ENCODE measurements at regions not wholly inside any gene's neighbourhood (a gene's known extent, or its start where the extent isn't known, plus 50 kb on each side); places are given as distances from the start of the nearest gene placed in this dataset.

GRCh38 chr14:94681300-94682060 lies 69.3 kb downstream of the SERPINA3 start (continued):
- TF ChIP-seq CERS6 (CRISPR knock-in tag; IDR thresholded peaks at IDR 0.05) (no peak), TARDBP (CRISPR knock-in tag; IDR thresholded peaks at IDR 0.05) (0 out of 2 replicates have a peak, but pooled peaks have one; percentile 53), ZNF275 (CRISPR knock-in tag; IDR thresholded peaks at IDR 0.05; ENCODE audit: borderline replicate concordance) (no peak), ELF1 (CRISPR knock-in tag; IDR thresholded peaks at IDR 0.05) (peak; percentile 33; the same call in 1 of the 2 replicates), TFDP2 (CRISPR knock-in tag; IDR thresholded peaks at IDR 0.05) (0 out of 2 replicates have a peak, but pooled peaks have one; percentile 24), BCL3 (CRISPR knock-in tag; IDR thresholded peaks at IDR 0.05) (no peak), RARA (CRISPR knock-in tag; IDR thresholded peaks at IDR 0.05) (peak; percentile 46), ZSCAN5A (CRISPR knock-in tag; IDR thresholded peaks at IDR 0.05; ENCODE audit: borderline replicate concordance) (0 out of 2 replicates have a peak, but pooled peaks have one; percentile 58), ZNF143 (CRISPR knock-in tag; IDR thresholded peaks at IDR 0.05) (no peak), ZNF883 (CRISPR knock-in tag; IDR thresholded peaks at IDR 0.05; ENCODE audit: not compliant biosample characterization) (no peak), RARG (CRISPR knock-in tag; IDR thresholded peaks at IDR 0.05; ENCODE audit: low read depth) (no peak), ETV5 (CRISPR knock-in tag; IDR thresholded peaks at IDR 0.05; ENCODE audit: borderline replicate concordance) (peak; percentile 41; the same call in 1 of the 2 replicates), TEAD3 (CRISPR knock-in tag; optimal IDR thresholded peaks at IDR 0.05; ENCODE audit: borderline replicate concordance) (peak; percentile 63), HMGXB3 (CRISPR knock-in tag; IDR thresholded peaks at IDR 0.05; ENCODE audit: borderline replicate concordance) (no peak), ZSCAN31 (CRISPR knock-in tag; IDR thresholded peaks at IDR 0.05; ENCODE audit: low read depth) (no peak)

Data from HepG2 (cell line).